ENCODE measurements at regions not wholly inside any gene's neighbourhood (a gene's known extent, or its start where the extent isn't known, plus 50 kb on each side); places are given as distances from the start of the nearest gene placed in this dataset.
"Not testable (repeated sequence)": the region's sequence is repeated elsewhere in the genome, so short reads cannot be mapped to it uniquely, and the experiment has no call there.

DNA sequence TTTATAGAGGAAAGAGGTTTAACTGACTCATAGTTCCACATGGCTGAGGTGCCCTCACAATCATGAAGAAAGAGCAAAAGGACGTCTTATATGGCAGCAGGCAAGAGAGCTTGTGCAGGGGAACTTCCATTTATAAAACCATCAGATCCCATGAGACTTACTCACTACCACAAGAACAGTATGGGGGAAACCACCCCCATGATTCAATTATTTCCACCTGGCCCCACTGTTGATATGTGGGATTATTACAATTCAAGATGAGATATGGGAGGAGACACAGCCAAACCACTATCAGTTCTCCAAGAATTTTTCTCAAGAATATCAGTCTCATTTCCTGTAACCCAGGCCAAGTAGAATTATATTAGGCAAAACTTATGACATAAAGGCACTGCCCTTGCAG is 77.8 kb downstream of the COL6A6 start:
- not testable (repeated sequence) for TF ChIP-seq EZH2 (IDR thresholded peaks at IDR 0.05; ENCODE audit: low read length, missing control alignments)
- TF ChIP-seq, protein P1, sequence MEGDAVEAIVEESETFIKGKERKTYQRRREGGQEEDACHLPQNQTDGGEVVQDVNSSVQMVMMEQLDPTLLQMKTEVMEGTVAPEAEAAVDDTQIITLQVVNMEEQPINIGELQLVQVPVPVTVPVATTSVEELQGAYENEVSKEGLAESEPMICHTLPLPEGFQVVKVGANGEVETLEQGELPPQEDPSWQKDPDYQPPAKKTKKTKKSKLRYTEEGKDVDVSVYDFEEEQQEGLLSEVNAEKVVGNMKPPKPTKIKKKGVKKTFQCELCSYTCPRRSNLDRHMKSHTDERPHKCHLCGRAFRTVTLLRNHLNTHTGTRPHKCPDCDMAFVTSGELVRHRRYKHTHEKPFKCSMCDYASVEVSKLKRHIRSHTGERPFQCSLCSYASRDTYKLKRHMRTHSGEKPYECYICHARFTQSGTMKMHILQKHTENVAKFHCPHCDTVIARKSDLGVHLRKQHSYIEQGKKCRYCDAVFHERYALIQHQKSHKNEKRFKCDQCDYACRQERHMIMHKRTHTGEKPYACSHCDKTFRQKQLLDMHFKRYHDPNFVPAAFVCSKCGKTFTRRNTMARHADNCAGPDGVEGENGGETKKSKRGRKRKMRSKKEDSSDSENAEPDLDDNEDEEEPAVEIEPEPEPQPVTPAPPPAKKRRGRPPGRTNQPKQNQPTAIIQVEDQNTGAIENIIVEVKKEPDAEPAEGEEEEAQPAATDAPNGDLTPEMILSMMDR (conservative IDR thresholded peaks at IDR 0.05 in 1 of 2, IDR thresholded peaks at IDR 0.05 in 1 of 2; ENCODE audit: low read depth in 1 of 2, low read length in 2 of 2) = not testable (repeated sequence)
